ENCODE measurements at regions not wholly inside any gene's neighbourhood (a gene's known extent, or its start where the extent isn't known, plus 50 kb on each side); places are given as distances from the start of the nearest gene placed in this dataset.
"Not testable (repeated sequence)": the region's sequence is repeated elsewhere in the genome, so short reads cannot be mapped to it uniquely, and the experiment has no call there.

DNA sequence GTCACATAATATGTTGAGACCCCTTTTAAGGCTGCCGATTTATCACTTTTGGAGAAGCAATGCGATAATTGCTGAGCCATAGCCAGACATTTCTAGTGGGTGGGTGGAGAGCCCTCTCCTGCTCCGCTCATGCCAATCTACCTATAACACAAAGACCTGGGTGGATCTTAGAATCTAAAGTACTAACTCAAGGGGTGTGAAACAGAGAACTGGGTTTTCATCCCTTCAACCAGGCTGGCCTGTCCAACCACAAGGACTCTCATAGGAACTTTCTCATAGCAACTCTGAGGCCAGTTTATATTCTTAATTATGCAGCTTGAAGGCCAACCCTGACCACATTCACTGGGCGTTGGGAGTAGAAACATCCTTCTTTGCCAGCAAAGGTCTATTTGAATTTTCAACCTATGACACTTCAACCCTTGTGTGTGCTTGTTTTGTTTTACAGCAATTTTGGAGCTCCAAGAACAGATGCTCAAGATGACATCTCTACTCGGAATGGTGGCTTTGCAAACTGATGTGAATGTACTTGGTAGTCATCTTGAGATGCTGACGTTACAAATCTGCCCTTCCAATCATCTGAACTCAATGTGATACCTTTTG is 1198.2 kb upstream of the AUTS2 start:
- no peak for DNase-seq (ENCODE audit: low read depth)

- no peak for DNase-seq (ENCODE audit: low read depth)
These were observed 1197.5 kb upstream of the AUTS2 start for GRCh38 chr7:68400783-68401182.

DNA sequence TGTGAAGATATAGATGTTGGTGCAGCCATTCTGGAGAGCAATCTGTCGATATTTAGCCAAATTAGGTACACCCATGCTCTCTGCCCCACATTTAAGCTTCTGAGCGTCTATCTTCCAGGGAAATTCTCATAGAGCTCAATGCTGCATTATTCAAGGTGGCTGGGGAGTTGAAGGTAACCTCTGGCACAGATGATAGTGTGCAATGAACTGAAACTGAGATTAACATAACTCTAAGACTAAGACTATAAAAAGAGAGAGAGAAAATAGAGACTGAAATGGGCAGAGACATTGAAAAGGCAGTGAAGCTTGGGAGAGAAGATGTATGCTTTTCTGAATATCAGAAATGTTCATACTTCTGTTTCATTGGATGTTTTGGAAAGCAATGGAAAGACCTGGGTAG is 1197.0 kb upstream of the AUTS2 start:
- no peak for DNase-seq (ENCODE audit: low read depth)

GRCh38 chr7:68406480-68406879 is 1191.8 kb upstream of the AUTS2 start:
- DNase-seq (ENCODE audit: low read depth): no peak

DNA sequence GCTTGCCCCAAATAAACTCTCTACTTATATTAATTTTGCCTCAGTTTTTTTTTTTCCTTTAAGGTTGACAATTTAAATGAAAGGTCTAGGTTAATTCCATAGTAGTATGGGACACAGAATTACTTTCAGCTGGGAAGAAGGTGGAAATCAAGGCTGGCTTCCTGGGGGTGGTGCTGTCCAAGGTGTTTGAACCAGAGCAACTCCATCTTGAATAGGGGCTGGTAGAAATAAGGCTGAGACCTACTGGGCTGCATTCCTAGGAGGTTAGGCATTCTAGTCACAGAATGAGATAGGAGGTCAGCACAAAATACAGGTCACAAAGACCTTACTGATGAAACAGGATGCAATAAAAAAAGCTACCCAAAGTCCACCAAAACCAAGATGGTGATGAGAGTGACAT is 1190.8 kb upstream of the AUTS2 start:
- no peak for DNase-seq (ENCODE audit: low read depth)

- no peak for DNase-seq (ENCODE audit: low read depth)
These were observed 1189.4 kb upstream of the AUTS2 start for GRCh38 chr7:68408873-68409272.

DNA sequence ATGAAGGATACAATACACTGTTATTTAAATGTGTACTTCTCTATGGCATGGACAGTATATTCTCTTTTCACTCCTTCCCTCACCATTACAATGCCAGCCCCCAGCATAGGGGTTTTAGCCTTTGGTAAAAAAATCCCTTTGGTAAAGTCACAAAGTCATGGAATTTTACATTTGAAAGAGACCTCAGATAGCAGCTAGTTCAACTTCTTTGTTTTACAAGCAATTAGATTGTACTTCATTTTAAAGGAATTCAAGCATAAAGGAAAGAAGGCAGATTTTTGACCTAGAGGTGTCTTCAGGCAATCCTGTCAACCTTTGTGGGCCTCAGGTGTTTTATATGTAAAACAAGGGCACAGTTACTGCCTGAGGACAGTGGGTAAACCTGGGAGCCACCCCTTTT is 1188.4 kb upstream of the AUTS2 start:
- no peak for DNase-seq (ENCODE audit: low read depth)

GRCh38 chr7:68410693-68411092 is 1187.6 kb upstream of the AUTS2 start:
- not testable (repeated sequence) for DNase-seq (ENCODE audit: low read depth)

GRCh38 chr7:68411742-68412141 is 1186.5 kb upstream of the AUTS2 start:
- DNase-seq (ENCODE audit: low read depth): no peak

- DNase-seq (ENCODE audit: low read depth): no peak
These were observed 1183.4 kb upstream of the AUTS2 start for GRCh38 chr7:68414631-68415425.

GRCh38 chr7:68417002-68417401 is 1181.3 kb upstream of the AUTS2 start:
- DNase-seq (ENCODE audit: low read depth): no peak

- no peak for DNase-seq (ENCODE audit: low read depth)
These were observed 1180.6 kb upstream of the AUTS2 start for GRCh38 chr7:68417659-68418058.

DNA sequence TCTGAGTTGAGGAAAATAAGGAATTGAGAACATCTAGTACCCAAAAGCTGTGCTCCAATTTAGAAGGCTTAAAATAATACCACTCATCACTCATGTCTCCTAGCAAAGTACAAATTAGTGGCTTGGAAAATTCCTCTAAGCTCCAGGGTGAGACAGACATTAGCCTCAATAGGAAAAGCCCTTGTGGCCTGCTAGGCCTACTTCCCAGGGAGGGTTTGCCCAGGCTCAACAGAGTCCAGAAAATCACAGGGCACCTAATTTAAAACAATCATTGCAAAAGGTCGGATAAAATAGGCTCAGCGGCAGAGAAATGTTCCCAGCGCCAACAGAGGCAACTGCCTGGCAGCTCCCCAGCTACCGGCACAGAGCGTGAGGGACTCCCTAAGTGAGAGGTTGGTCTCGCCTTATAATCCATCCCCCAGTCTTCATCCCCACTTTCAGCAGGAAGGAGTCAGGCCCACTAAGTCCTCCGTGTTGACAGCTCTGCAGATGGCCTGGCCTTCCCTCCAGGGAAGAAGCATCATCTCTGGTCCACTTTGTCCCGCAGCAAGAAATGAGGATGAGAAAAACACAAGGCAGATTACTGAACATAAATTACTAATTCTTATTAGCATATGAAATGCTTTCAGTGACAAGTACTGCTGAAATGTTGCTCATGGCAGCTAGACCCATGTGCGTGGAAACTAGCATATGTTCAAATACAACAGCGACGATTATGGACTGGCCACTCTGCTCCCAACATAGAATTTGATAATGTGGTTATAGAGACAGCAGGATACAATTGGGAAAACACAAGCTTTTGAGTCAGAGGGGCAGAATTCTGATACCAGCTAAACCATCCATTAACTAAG is 1177.7 kb upstream of the AUTS2 start:
- no peak for DNase-seq (ENCODE audit: low read depth)

GRCh38 chr7:68421712-68422111 is 1176.6 kb upstream of the AUTS2 start:
- no peak for DNase-seq (ENCODE audit: low read depth)

GRCh38 chr7:68422281-68422680 is 1176.0 kb upstream of the AUTS2 start:
- no peak for DNase-seq (ENCODE audit: low read depth)

DNA sequence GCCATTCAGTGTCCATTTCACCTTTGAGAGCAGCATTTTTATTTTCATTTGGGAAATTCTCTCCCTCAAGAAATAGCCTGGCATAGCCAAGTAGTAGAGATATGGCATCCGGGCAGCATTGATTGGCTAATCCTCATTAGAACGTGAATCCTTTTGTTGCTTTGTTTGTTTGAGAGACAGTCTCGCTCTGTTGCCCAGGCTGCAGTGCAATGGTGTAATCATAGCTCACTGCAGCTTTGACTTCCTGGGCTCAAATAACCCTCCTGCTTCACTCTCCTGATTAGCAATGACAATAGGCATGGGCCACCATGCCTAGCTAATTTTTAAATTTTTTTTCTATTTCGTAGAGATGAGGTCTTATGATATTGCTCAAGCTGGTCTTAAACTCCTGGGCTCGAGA is 1174.9 kb upstream of the AUTS2 start:
- DNase-seq (ENCODE audit: low read depth): no peak

DNA sequence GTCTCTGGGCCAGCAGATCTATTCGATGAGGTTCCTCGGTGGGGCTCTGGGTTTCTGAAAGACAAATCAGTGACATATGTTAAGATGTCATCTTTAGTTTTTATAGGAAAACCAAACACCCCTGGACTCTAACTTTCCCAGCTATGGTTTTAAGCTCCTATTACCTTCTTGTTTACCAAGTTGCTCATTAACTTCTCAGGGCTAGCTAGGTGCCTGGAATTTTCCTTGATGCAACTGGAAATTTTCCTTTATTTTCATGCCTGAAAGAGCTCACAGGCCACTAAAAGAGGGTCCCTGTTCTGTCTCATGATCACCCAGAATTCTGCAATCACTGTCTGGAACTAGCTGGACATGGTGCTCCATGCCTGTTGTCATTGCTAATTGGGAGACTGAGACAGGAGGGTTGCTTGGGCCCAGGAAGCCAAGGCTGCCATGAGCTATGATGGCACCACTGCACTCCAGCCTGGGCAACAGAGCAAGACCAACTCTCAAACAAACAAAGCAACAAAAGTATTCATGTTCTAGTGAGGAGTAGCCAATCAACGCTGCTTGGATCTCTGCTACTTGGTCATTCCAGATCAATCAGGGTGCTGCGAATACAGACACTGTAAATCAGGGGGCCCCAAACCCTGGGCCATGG is 1173.5 kb upstream of the AUTS2 start:
- DNase-seq (ENCODE audit: low read depth): no peak

- no peak for DNase-seq (ENCODE audit: low read depth)
These were observed 1172.9 kb upstream of the AUTS2 start for GRCh38 chr7:68425377-68425776.

DNA sequence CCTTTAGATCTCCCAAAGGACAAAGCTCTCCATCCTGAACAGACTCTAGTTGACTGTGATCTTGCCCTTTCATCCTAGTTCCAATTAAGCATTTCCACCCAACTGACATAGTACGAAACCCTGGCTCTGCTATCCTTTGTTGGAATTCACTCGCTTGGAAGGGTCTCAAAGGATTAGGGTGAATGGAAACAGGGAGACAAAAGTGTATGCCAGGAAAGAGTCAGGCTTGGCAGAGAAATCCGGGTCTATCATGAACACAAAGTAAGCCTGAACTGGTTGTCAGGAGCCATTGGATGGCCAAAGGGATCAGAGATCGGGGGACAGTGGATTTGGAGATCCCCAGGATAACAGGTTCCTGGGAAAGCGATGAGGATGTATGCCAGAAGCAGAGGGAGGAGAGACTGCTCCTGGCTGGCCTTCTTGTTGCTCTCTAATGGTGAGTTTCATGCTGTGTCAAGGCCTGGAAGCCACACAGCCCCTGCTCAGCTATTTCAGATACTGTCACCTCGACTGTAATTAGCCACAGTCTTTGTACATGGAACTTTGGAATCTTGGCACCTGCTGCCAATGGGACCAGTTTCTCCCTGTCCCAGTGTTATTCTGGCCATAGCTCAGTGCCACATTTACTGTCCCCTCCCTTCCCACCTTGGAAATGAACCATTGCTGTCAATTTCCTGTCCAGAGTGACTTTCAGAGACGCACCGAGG is 1168.7 kb upstream of the AUTS2 start:
- no peak for DNase-seq (ENCODE audit: low read depth)

GRCh38 chr7:68432585-68432984 is 1165.7 kb upstream of the AUTS2 start:
- DNase-seq (ENCODE audit: low read depth): no peak

GRCh38 chr7:68433462-68434070 is 1164.7 kb upstream of the AUTS2 start:
- DNase-seq (ENCODE audit: low read depth): no peak
